ENCODE measurements at regions not wholly inside any gene's neighbourhood (a gene's known extent, or its start where the extent isn't known, plus 50 kb on each side); places are given as distances from the start of the nearest gene placed in this dataset.

DNA sequence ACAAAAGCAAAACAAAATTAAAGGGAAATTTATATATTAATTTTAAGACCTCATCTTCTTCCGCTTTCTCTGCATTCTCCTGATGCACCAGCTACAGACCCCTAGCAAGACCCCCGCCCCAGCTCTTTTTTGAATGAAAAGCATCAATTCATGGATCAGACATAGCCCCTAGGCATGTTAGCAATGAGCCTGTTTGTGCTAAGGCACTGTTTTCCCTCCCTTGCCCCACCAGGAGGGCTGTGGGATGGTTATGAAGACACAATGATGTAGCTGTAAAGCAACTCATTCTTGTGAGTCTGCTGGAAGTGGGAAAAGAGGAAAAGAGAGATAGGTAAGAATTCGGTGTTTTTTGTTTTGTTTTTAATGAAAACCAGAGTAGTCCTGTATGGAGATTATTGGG, 88.5 kb upstream of the ZBTB18 start (continued):
- TF ChIP-seq, protein P1, sequence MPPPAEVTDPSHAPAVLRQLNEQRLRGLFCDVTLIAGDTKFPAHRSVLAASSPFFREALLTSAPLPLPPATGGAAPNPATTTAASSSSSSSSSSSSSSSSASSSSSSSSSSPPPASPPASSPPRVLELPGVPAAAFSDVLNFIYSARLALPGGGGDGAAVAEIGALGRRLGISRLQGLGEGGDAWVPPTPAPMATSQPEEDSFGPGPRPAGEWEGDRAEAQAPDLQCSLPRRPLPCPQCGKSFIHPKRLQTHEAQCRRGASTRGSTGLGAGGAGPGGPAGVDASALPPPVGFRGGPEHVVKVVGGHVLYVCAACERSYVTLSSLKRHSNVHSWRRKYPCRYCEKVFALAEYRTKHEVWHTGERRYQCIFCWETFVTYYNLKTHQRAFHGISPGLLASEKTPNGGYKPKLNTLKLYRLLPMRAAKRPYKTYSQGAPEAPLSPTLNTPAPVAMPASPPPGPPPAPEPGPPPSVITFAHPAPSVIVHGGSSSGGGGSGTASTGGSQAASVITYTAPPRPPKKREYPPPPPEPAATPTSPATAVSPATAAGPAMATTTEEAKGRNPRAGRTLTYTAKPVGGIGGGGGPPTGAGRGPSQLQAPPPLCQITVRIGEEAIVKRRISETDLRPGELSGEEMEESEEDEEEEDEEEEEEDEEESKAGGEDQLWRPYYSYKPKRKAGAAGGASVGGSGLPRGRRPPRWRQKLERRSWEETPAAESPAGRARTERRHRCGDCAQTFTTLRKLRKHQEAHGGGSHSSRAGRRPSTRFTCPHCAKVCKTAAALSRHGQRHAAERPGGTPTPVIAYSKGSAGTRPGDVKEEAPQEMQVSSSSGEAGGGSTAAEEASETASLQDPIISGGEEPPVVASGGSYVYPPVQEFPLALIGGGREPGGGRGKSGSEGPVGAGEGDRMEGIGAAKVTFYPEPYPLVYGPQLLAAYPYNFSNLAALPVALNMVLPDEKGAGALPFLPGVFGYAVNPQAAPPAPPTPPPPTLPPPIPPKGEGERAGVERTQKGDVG (CRISPR knock-in tag; IDR thresholded peaks at IDR 0.05): no peak

DNA sequence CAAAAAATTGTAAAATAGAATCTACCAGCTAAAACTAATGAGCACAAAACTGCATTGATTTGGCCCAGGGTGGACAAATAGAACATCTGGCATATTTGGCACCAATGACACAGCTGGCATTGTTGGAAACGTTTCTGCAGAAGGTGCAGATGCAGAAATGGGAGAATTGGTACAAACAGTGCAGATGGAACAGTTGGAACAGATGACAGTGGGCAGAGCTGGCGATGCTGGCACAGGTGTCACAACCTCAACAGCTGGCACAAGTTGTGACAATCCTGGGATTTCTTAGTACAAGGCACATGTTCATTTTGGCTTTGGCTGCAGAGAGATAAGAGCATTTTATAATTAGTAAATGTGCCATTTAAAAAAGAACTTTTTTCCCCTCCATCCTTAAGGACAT, 91.1 kb upstream of the ZBTB18 start:
- in situ Hi-C loops (cut with MboI): no loop called here
- no peak overlapping the region for H3K27ac ChIP-seq (ENCODE audit: control insufficient read depth, insufficient read depth)
- no peaks in the 10 kb centered on the region for H3K4me1 ChIP-seq (ENCODE audit: control insufficient read depth, insufficient read depth, low read length)
- H3K9ac ChIP-seq (ENCODE audit: control insufficient read depth, insufficient read depth, low read length): no peak overlapping the region
- no peak overlapping the region for H2AFZ ChIP-seq (ENCODE audit: control insufficient read depth, low read depth, low read length)
- WGBS (ENCODE audit: insufficient coverage, insufficient replicate concordance, low lambda C conversion rate, missing lambda C conversion rate): 2% methylated on average over 2 of the region's 2 CpGs
- no peak overlapping the region for H3K4me2 ChIP-seq (ENCODE audit: control insufficient read depth, insufficient read depth)
- no peaks in the 10 kb centered on the region for H3K27me3 ChIP-seq (replicated peaks in 1 of 2; ENCODE audit: control insufficient read depth in 2 of 2, insufficient read depth in 2 of 2, low read length in 1 of 2)
- ChIA-PET SMC1A (ENCODE audit: uncharacterized antibody, unreplicated experiment) (interaction anchor here (1.3 kb wide), 1 partner anchor 27 kb away, joined by 3 read pairs; no protein-coding TSS in a partner anchor), CTCF (no interaction called here), RAD21 (ENCODE audit: unreplicated experiment) (no interaction called here), POLR2A (no interaction called here)
- H3K36me3 ChIP-seq (ENCODE audit: control insufficient read depth in 2 of 2, insufficient read depth in 2 of 2, low read length in 1 of 2): no peaks in the 10 kb centered on the region
- no peak overlapping the region for H3K4me3 ChIP-seq
- intact Hi-C loops (cut with micrococcal nuclease; ENCODE audit: unreplicated experiment): no loop called here
- ATAC-seq (no peak), FAIRE-seq (no peak), DNase-seq (ENCODE audit: low read depth, low spot score) (no peak)
- BruUV-seq (replicated peaks): no TSS peak
- H4K20me1 ChIP-seq (ENCODE audit: control insufficient read depth, insufficient read depth): no peaks in the 10 kb centered on the region
- H3K79me2 ChIP-seq (ENCODE audit: control insufficient read depth, insufficient read depth, low read length): no peaks in the 10 kb centered on the region
- H3K9me3 ChIP-seq (replicated peaks; ENCODE audit: control insufficient read depth, insufficient read depth, low read length): no peaks in the 10 kb centered on the region
- TF ChIP-seq CBFB (IDR thresholded peaks at IDR 0.05; ENCODE audit: low read depth) (no peak), POU2F2 (IDR thresholded peaks at IDR 0.05; ENCODE audit: borderline replicate concordance, low read depth, low read length) (no peak), BMI1 (IDR thresholded peaks at IDR 0.05; ENCODE audit: borderline replicate concordance) (no peak), KAT2A (conservative IDR thresholded peaks at IDR 0.05; ENCODE audit: control insufficient read depth, low read depth, low read length) (no peak), ZNF24 (IDR thresholded peaks at IDR 0.05) (no peak), MTA3 (IDR thresholded peaks at IDR 0.05; ENCODE audit: borderline replicate concordance, low read length) (no peak), GATAD2B (conservative IDR thresholded peaks at IDR 0.05; ENCODE audit: low read depth) (no peak), HDAC2 (IDR thresholded peaks at IDR 0.05) (no peak), NRF1 (conservative IDR thresholded peaks at IDR 0.05; ENCODE audit: low read depth, low read length) (no peak), TAF1 (IDR thresholded peaks at IDR 0.05; ENCODE audit: borderline replicate concordance, low read depth, low read length) (no peak)
- TF ChIP-seq, protein P2, sequence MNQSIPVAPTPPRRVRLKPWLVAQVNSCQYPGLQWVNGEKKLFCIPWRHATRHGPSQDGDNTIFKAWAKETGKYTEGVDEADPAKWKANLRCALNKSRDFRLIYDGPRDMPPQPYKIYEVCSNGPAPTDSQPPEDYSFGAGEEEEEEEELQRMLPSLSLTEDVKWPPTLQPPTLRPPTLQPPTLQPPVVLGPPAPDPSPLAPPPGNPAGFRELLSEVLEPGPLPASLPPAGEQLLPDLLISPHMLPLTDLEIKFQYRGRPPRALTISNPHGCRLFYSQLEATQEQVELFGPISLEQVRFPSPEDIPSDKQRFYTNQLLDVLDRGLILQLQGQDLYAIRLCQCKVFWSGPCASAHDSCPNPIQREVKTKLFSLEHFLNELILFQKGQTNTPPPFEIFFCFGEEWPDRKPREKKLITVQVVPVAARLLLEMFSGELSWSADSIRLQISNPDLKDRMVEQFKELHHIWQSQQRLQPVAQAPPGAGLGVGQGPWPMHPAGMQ (IDR thresholded peaks at IDR 0.05; ENCODE audit: borderline replicate concordance): no peak
- TF ChIP-seq, protein P3, sequence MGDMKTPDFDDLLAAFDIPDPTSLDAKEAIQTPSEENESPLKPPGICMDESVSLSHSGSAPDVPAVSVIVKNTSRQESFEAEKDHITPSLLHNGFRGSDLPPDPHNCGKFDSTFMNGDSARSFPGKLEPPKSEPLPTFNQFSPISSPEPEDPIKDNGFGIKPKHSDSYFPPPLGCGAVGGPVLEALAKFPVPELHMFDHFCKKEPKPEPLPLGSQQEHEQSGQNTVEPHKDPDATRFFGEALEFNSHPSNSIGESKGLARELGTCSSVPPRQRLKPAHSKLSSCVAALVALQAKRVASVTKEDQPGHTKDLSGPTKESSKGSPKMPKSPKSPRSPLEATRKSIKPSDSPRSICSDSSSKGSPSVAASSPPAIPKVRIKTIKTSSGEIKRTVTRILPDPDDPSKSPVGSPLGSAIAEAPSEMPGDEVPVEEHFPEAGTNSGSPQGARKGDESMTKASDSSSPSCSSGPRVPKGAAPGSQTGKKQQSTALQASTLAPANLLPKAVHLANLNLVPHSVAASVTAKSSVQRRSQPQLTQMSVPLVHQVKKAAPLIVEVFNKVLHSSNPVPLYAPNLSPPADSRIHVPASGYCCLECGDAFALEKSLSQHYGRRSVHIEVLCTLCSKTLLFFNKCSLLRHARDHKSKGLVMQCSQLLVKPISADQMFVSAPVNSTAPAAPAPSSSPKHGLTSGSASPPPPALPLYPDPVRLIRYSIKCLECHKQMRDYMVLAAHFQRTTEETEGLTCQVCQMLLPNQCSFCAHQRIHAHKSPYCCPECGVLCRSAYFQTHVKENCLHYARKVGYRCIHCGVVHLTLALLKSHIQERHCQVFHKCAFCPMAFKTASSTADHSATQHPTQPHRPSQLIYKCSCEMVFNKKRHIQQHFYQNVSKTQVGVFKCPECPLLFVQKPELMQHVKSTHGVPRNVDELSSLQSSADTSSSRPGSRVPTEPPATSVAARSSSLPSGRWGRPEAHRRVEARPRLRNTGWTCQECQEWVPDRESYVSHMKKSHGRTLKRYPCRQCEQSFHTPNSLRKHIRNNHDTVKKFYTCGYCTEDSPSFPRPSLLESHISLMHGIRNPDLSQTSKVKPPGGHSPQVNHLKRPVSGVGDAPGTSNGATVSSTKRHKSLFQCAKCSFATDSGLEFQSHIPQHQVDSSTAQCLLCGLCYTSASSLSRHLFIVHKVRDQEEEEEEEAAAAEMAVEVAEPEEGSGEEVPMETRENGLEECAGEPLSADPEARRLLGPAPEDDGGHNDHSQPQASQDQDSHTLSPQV (IDR thresholded peaks at IDR 0.05): no peak
